ENCODE measurements at regions not wholly inside any gene's neighbourhood (a gene's known extent, or its start where the extent isn't known, plus 50 kb on each side); places are given as distances from the start of the nearest gene placed in this dataset.

GRCh38 chr11:27186580-27186979 is 146.0 kb downstream of the BBOX1 start:
- TF ChIP-seq CTCF (IDR thresholded peaks at IDR 0.05) (no peak), EZH2 (IDR thresholded peaks at IDR 0.05) (no peak), EZH2phosphoT487 (IDR thresholded peaks at IDR 0.05) (no peak)
